Suprapubic skin (tissue), 4 donors: ENCODE measurements at regions not wholly inside any gene's neighbourhood (a gene's known extent, or its start where the extent isn't known, plus 50 kb on each side); places are given as distances from the start of the nearest gene placed in this dataset.

Source experiments
- EP300 ChIP-seq: sonication (generic); formaldehyde crosslinking; IDR thresholded peaks from one replicate; pipeline ENCODE4 v1.6.1; 2017; ENCODE audit warnings: antibody characterized with exemption
- POLR2A ChIP-seq, 2 donors: fragments of 450-650 bp; IDR thresholded peaks; one replicate each; pipeline ENCODE4 v1.6.1; 2017; ENCODE audit warnings: antibody characterized with exemption in 2 of 2, mild to moderate bottlenecking in 2 of 2, moderate library complexity in 2 of 2
- POLR2AphosphoS5 ChIP-seq, 3 donors: sonication (generic); formaldehyde crosslinking; IDR thresholded peaks; one replicate each; pipeline ENCODE4 v1.6.1; 2017; ENCODE audit warnings: antibody characterized with exemption in 3 of 3
- TF ChIP-seq, protein P1 (sequence below), 2 donors: fragments of 200-600 bp in 1 of 2; fragments of 450-650 bp in 1 of 2; sonication (generic) in 1 of 2; IDR thresholded peaks; one replicate each; pipeline ENCODE4 v1.5.1; 2016 to 2019; ENCODE audit warnings: antibody characterized with exemption in 2 of 2, mild to moderate bottlenecking in 1 of 2, moderate library complexity in 1 of 2

- TF ChIP-seq POLR2A (IDR thresholded peaks at IDR 0.05) (no peak), POLR2AphosphoS5 (IDR thresholded peaks at IDR 0.05) (no peak), EP300 (no peak)
- TF ChIP-seq, protein P1, sequence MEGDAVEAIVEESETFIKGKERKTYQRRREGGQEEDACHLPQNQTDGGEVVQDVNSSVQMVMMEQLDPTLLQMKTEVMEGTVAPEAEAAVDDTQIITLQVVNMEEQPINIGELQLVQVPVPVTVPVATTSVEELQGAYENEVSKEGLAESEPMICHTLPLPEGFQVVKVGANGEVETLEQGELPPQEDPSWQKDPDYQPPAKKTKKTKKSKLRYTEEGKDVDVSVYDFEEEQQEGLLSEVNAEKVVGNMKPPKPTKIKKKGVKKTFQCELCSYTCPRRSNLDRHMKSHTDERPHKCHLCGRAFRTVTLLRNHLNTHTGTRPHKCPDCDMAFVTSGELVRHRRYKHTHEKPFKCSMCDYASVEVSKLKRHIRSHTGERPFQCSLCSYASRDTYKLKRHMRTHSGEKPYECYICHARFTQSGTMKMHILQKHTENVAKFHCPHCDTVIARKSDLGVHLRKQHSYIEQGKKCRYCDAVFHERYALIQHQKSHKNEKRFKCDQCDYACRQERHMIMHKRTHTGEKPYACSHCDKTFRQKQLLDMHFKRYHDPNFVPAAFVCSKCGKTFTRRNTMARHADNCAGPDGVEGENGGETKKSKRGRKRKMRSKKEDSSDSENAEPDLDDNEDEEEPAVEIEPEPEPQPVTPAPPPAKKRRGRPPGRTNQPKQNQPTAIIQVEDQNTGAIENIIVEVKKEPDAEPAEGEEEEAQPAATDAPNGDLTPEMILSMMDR (IDR thresholded peaks at IDR 0.05): no peak
Observed at GRCh38 chr11:92443199-92443598, 218.6 kb downstream of the FAT3 start.
